ENCODE measurements at regions not wholly inside any gene's neighbourhood (a gene's known extent, or its start where the extent isn't known, plus 50 kb on each side); places are given as distances from the start of the nearest gene placed in this dataset.

DNA sequence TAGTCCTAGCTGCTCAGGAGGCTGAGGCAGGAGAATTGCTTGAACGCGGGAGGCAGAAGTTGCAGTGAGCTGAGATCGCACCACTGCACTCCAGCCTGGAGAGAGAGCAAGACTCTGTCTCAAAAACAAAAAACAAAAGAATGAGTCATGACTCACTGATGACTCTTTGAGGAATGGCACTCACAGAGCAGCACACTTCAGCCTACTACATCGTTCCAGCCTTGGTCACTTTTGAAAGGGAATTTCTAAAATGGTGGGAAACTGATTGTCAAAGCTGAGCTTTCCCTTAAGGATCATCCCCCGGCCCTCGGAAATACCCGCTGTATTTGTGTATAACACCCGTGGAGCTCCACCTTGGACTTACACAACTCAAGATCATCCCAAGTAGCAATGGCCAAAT, 217.3 kb upstream of the HS6ST1 start:
- TF ChIP-seq POLR2AphosphoS5 (IDR thresholded peaks at IDR 0.05; ENCODE audit: low read depth) (no peak), CTCF (IDR thresholded peaks at IDR 0.05; ENCODE audit: insufficient read depth, low read length) (no peak), REST (IDR thresholded peaks at IDR 0.05; ENCODE audit: insufficient replicate concordance, low read depth) (no peak), GABPA (IDR thresholded peaks at IDR 0.05; ENCODE audit: low read depth) (no peak), SPI1 (IDR thresholded peaks at IDR 0.05; ENCODE audit: borderline replicate concordance, low read depth) (no peak)

All from HL-60 (cell line).